Nephron (organoid): ENCODE measurements at regions not wholly inside any gene's neighbourhood (a gene's known extent, or its start where the extent isn't known, plus 50 kb on each side); places are given as distances from the start of the nearest gene placed in this dataset.

Source experiments
- H3K27ac Mint-ChIP-seq, 3 experiments: 2 replicates each; pipeline ENCODE4 v1.8.0; 2020; ENCODE audit warnings: mixed read lengths in 3 of 3, mild to moderate bottlenecking in 2 of 3, moderate library complexity in 1 of 3
- H3K27me3 Mint-ChIP-seq: 2 replicates; pipeline ENCODE4 v1.8.0; 2021; ENCODE audit warnings: low read depth, mild to moderate bottlenecking, moderate library complexity, mixed read lengths
- H3K36me3 Mint-ChIP-seq: 2 replicates; pipeline ENCODE4 v1.8.0; 2020; ENCODE audit warnings: low read depth, mixed read lengths
- H3K4me1 Mint-ChIP-seq: 2 replicates; pipeline ENCODE4 v1.8.0; 2020; ENCODE audit warnings: mixed read lengths
- H3K4me3 Mint-ChIP-seq, 3 experiments: 2 replicates each; pipeline ENCODE4 v1.8.0; 2020; ENCODE audit warnings: mild to moderate bottlenecking in 3 of 3, mixed read lengths in 3 of 3, moderate library complexity in 2 of 3
- H3K9me3 Mint-ChIP-seq: 2 replicates; pipeline ENCODE4 v1.8.0; 2020; ENCODE audit warnings: mixed read lengths
- CTCF ChIP-seq, 3 experiments: fragments of 200-600 bp; sonication (generic); IDR thresholded peaks; one replicate each; pipeline ENCODE4 v1.5.0; 2021; ENCODE audit warnings: antibody characterized with exemption in 3 of 3; ENCODE audit not compliant: unreplicated experiment in 3 of 3

GRCh38 chr20:6715401-6715941 is 52.0 kb upstream of the BMP2 start:
- no peak for TF ChIP-seq CTCF (IDR thresholded peaks at IDR 0.05; ENCODE audit: unreplicated experiment in 3 of 3)
- Mint-ChIP-seq H3K9me3 (peaks cover 10% of the 10 kb centered on the region), H3K36me3 (no peaks in the 10 kb centered on the region), H3K4me3 (no peak overlapping the region), H3K27ac (no peak overlapping the region), H3K27me3 (peaks cover 7% of the 10 kb centered on the region), H3K4me1 (no peaks in the 10 kb centered on the region)

GRCh38 chr20:6714279-6714711 is 53.2 kb upstream of the BMP2 start:
- Mint-ChIP-seq H3K4me1 (peaks cover 5% of the 10 kb centered on the region), H3K9me3 (peaks cover 5% of the 10 kb centered on the region), H3K4me3 (no peak overlapping the region), H3K27me3 (peaks cover 4% of the 10 kb centered on the region), H3K36me3 (no peaks in the 10 kb centered on the region), H3K27ac (no peak overlapping the region)
- no peak for TF ChIP-seq CTCF (IDR thresholded peaks at IDR 0.05; ENCODE audit: unreplicated experiment in 3 of 3)

GRCh38 chr20:6711951-6712649 is 55.4 kb upstream of the BMP2 start:
- Mint-ChIP-seq H3K4me1 (peaks cover 14% of the 10 kb centered on the region), H3K4me3 (no peak overlapping the region), H3K9me3 (no peaks in the 10 kb centered on the region), H3K36me3 (no peaks in the 10 kb centered on the region), H3K27me3 (no peaks in the 10 kb centered on the region), H3K27ac (no peak overlapping the region)
- TF ChIP-seq CTCF (IDR thresholded peaks at IDR 0.05; ENCODE audit: unreplicated experiment in 3 of 3), result no peak

- Mint-ChIP-seq H3K4me3 (no peak overlapping the region), H3K27me3 (no peaks in the 10 kb centered on the region), H3K36me3 (no peaks in the 10 kb centered on the region), H3K9me3 (no peaks in the 10 kb centered on the region), H3K27ac (peak overlapping the region in 1 of 3 experiments; percentile 29), H3K4me1 (peaks cover 14% of the 10 kb centered on the region)
- no peak for TF ChIP-seq CTCF (IDR thresholded peaks at IDR 0.05; ENCODE audit: unreplicated experiment in 3 of 3)
Observed at GRCh38 chr20:6709910-6710595, 57.4 kb upstream of the BMP2 start.

GRCh38 chr20:6708010-6708409 is 59.5 kb upstream of the BMP2 start:
- Mint-ChIP-seq H3K4me1 (peaks cover 21% of the 10 kb centered on the region), H3K27ac (peak overlapping the region in 1 of 3 experiments; percentile 30), H3K27me3 (no peaks in the 10 kb centered on the region)

More at GRCh38 chr20:6708010-6708409, 59.5 kb upstream of the BMP2 start:
- H3K36me3 Mint-ChIP-seq, result no peaks in the 10 kb centered on the region
- H3K9me3 Mint-ChIP-seq, result no peaks in the 10 kb centered on the region
- TF ChIP-seq CTCF (IDR thresholded peaks at IDR 0.05; ENCODE audit: unreplicated experiment in 3 of 3), result no peak
- no peak overlapping the region for H3K4me3 Mint-ChIP-seq
